Liver (tissue), 8 donors: ENCODE measurements at regions not wholly inside any gene's neighbourhood (a gene's known extent, or its start where the extent isn't known, plus 50 kb on each side); places are given as distances from the start of the nearest gene placed in this dataset.

Experiments
- DNase-seq: peaks from one replicate; pipeline ENCODE4 v3.0.0-alpha.2; 2017; ENCODE audit warnings: low spot score
- H3K27ac ChIP-seq, 2 donors: one replicate each; pipeline ENCODE4 v1.7.0; 2013; ENCODE audit warnings: inconsistent platforms in 2 of 2, low read length in 2 of 2, control low read depth in 1 of 2, low read depth in 1 of 2, mild to moderate bottlenecking in 1 of 2
- H3K27me3 ChIP-seq, 4 donors: one replicate each; pipeline versions ENCODE4 v1.6.1 to v1.7.0; 2013; ENCODE audit warnings: low read length in 3 of 4, inconsistent platforms in 1 of 4, mild to moderate bottlenecking in 1 of 4, moderate library complexity in 1 of 4; ENCODE audit not compliant: control insufficient read depth in 4 of 4, insufficient read depth in 4 of 4
- H3K36me3 ChIP-seq, 4 donors: one replicate each; pipeline versions ENCODE4 v1.6.1 to v1.7.0; 2013; ENCODE audit warnings: low read length in 3 of 4, mild to moderate bottlenecking in 3 of 4, low read depth in 1 of 4, moderate library complexity in 1 of 4; ENCODE audit not compliant: control insufficient read depth in 4 of 4, insufficient read depth in 3 of 4
- H3K4me1 ChIP-seq, 4 donors: one replicate each; pipeline versions ENCODE4 v1.6.1 to v1.7.0; 2013; ENCODE audit warnings: low read length in 3 of 4, mild to moderate bottlenecking in 3 of 4, moderate library complexity in 1 of 4; ENCODE audit not compliant: control insufficient read depth in 4 of 4, insufficient read depth in 4 of 4
- H3K4me3 ChIP-seq, 3 donors: one replicate each; pipeline versions ENCODE4 v1.6.1 to v1.7.0; 2013; ENCODE audit warnings: low read length in 3 of 3, control low read depth in 1 of 3, low read depth in 1 of 3, mild to moderate bottlenecking in 1 of 3
- H3K9ac ChIP-seq, 2 donors: one replicate each; pipeline ENCODE4 v1.7.0; 2013; ENCODE audit warnings: low read length in 2 of 2, mild to moderate bottlenecking in 2 of 2, moderate library complexity in 2 of 2, control low read depth in 1 of 2, low read depth in 1 of 2
- H3K9me3 ChIP-seq, 4 donors: one replicate each; pipeline versions ENCODE4 v1.6.1 to v1.7.0; 2013; ENCODE audit warnings: low read length in 3 of 4; ENCODE audit not compliant: control insufficient read depth in 4 of 4
- ATF3 ChIP-seq: IDR thresholded peaks from 2 replicates; pipeline ENCODE4 v1.6.1; 2016; ENCODE audit warnings: antibody characterized with exemption
- CTCF ChIP-seq: fragments of 150-350 bp; IDR thresholded peaks from 2 replicates; pipeline ENCODE4 v1.5.1; 2017; ENCODE audit warnings: improper control_type of control experiment, low read depth, low read length; ENCODE audit not compliant: missing input control
- EGR1 ChIP-seq, 2 donors: IDR thresholded peaks; 2 replicates each; pipeline ENCODE4 v1.6.1; 2016 to 2018; ENCODE audit warnings: antibody characterized with exemption in 2 of 2, low read depth in 2 of 2
- FOXA1 ChIP-seq: IDR thresholded peaks from 2 replicates; pipeline ENCODE4 v1.6.1; 2016; ENCODE audit warnings: antibody characterized with exemption
- FOXA2 ChIP-seq: IDR thresholded peaks from 2 replicates; pipeline ENCODE4 v1.6.1; 2016; ENCODE audit warnings: antibody characterized with exemption
- GABPA ChIP-seq, 2 donors: IDR thresholded peaks in 1 of 2; conservative IDR thresholded peaks in 1 of 2; 2 replicates each; pipeline ENCODE4 v1.6.1; 2016; ENCODE audit warnings: antibody characterized with exemption in 2 of 2, mild to moderate bottlenecking in 1 of 2, moderate library complexity in 1 of 2
- HNF4G ChIP-seq: IDR thresholded peaks from 2 replicates; pipeline ENCODE4 v1.6.1; 2016; ENCODE audit warnings: antibody characterized with exemption
- JUND ChIP-seq, 2 donors: IDR thresholded peaks; 2 replicates each; pipeline ENCODE4 v1.6.1; 2016; ENCODE audit warnings: antibody characterized with exemption in 2 of 2
- NR2F2 ChIP-seq: IDR thresholded peaks from 2 replicates; pipeline ENCODE4 v1.6.1; 2016; ENCODE audit warnings: antibody characterized with exemption
- RAD21 ChIP-seq, 2 donors: IDR thresholded peaks; 2 replicates each; pipeline ENCODE4 v1.6.1; 2016; ENCODE audit warnings: antibody characterized with exemption in 2 of 2, mild to moderate bottlenecking in 2 of 2
- REST ChIP-seq: IDR thresholded peaks from 2 replicates; pipeline ENCODE4 v1.6.1; 2016; ENCODE audit warnings: antibody characterized with exemption, mild to moderate bottlenecking
- RXRA ChIP-seq, 2 donors: IDR thresholded peaks; 2 replicates each; pipeline ENCODE4 v1.6.1; 2017 to 2018; ENCODE audit warnings: antibody characterized with exemption in 2 of 2, mild to moderate bottlenecking in 1 of 2
- YY1 ChIP-seq: IDR thresholded peaks from 2 replicates; pipeline ENCODE4 v1.6.1; 2016; ENCODE audit warnings: antibody characterized with exemption, mild to moderate bottlenecking
- WGBS: extraction: QIAGEN DNeasy Blood & Tissue Kit; methylation state at CpG from one replicate; pipeline ENCODE4 v1.1.7; 2013; 5-methylcytosine and 5-hydroxymethylcytosine counted together
- donor health status: healthy.
- donor health status: healthy.
- donor health status: healthy.
- donor health status: healthy.
- donor health status: healthy.

- no peaks in the 10 kb centered on the region for H3K27me3 ChIP-seq
- TF ChIP-seq RXRA (IDR thresholded peaks at IDR 0.05): no peak
- TF ChIP-seq NR2F2: no peak
- TF ChIP-seq CTCF: no peak
- TF ChIP-seq FOXA1: no peak
- TF ChIP-seq FOXA2: no peak
- TF ChIP-seq YY1: no peak
- no peak for TF ChIP-seq JUND (IDR thresholded peaks at IDR 0.05)
- TF ChIP-seq RAD21 (IDR thresholded peaks at IDR 0.05): no peak
- TF ChIP-seq GABPA (IDR thresholded peaks at IDR 0.05 in 1 of 2, conservative IDR thresholded peaks at IDR 0.05 in 1 of 2): no peak
- no peak for TF ChIP-seq HNF4G
- no peak for TF ChIP-seq EGR1 (IDR thresholded peaks at IDR 0.05; ENCODE audit: low read depth in 2 of 2)
- no peaks in the 10 kb centered on the region for H3K9me3 ChIP-seq
- no peak overlapping the region for H3K4me3 ChIP-seq
- no peaks in the 10 kb centered on the region for H3K36me3 ChIP-seq
- H3K27ac ChIP-seq: no peak overlapping the region
- H3K9ac ChIP-seq: no peak overlapping the region
- DNase-seq: no peak
- 68% methylated on average over 2 of the region's 2 CpGs for WGBS
- H3K4me1 ChIP-seq: no peaks in the 10 kb centered on the region
Observed at GRCh38 chr16:63539276-63539675, 1503.0 kb upstream of the CDH8 start.

DNA sequence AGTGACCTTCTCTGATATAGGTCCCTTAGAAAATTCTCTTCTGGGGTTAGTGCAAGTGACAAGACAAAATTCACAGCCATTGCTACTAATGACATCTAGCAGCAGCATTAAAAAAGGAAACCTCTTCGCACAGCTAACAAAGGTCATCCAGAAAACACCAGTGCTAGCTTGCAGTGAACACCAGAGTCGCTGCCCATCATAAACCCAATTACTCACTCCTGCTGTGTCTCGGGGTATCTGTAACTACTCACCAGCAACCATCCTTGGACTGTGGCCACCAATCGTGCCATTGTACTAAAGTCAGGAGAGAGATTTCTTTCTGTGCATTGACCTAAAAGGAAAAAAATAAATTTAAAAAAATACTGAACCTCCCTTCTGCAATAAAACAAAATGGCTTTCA is 1494.7 kb upstream of the CDH8 start:
- Histone ChIP-seq H3K9ac (no peak overlapping the region), H3K4me1 (no peaks in the 10 kb centered on the region), H3K36me3 (no peaks in the 10 kb centered on the region), H3K27me3 (peaks cover 0 to 2% (median 0%) of the 10 kb centered on the region in 4 donors), H3K9me3 (no peaks in the 10 kb centered on the region), H3K4me3 (no peak overlapping the region), H3K27ac (no peak overlapping the region)
- DNase-seq: no peak
- 54% methylated on average over 4 of the region's 4 CpGs for WGBS
- TF ChIP-seq ATF3 (no peak), REST (no peak), CTCF (no peak), FOXA2 (no peak), YY1 (no peak), JUND (IDR thresholded peaks at IDR 0.05) (no peak), RAD21 (IDR thresholded peaks at IDR 0.05) (no peak), GABPA (IDR thresholded peaks at IDR 0.05 in 1 of 2, conservative IDR thresholded peaks at IDR 0.05 in 1 of 2) (no peak)
